ENCODE measurements at regions not wholly inside any gene's neighbourhood (a gene's known extent, or its start where the extent isn't known, plus 50 kb on each side); places are given as distances from the start of the nearest gene placed in this dataset.

DNA sequence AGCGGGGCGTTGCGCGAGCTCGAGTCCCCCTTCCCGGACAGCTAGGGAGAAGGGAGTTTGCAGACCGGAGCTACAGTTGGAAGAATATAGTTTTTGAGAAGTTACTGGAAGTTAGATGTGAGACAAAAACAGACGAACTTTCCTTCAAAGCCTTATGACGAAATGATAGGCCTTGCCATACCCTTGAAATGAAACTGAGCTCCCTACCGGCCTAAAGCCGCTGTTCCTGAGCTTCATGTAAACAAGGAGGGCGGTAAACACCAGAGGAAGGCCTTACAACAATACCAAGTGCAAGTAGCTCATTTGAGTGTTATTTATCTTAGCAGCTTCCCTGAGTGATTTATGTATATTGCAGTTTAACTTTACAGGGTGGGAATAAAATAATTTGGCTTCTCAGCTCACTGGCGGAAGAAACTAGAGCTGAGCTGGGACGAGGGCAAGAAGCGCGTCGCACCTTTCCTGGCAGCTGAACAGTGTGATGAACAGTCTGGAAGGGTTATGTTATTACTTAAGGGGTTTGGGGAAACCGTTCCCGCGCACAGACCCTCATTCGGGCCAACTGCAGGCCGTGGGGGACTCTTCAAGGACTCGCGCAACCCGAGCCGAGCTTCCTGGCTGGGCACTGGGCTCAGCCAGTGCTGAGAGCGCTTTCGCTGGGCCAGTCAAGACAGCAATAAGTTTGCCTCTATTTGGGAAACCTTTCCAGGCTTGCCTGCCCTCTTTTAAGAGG is 111.2 kb downstream of the KCNRG start:
- H3K9me3 ChIP-seq: no peaks in the 10 kb centered on the region
- peak overlapping the region; percentile 79 to 98 (median 95) for H3K4me3 ChIP-seq
- TF ChIP-seq, protein P1, sequence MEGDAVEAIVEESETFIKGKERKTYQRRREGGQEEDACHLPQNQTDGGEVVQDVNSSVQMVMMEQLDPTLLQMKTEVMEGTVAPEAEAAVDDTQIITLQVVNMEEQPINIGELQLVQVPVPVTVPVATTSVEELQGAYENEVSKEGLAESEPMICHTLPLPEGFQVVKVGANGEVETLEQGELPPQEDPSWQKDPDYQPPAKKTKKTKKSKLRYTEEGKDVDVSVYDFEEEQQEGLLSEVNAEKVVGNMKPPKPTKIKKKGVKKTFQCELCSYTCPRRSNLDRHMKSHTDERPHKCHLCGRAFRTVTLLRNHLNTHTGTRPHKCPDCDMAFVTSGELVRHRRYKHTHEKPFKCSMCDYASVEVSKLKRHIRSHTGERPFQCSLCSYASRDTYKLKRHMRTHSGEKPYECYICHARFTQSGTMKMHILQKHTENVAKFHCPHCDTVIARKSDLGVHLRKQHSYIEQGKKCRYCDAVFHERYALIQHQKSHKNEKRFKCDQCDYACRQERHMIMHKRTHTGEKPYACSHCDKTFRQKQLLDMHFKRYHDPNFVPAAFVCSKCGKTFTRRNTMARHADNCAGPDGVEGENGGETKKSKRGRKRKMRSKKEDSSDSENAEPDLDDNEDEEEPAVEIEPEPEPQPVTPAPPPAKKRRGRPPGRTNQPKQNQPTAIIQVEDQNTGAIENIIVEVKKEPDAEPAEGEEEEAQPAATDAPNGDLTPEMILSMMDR (IDR thresholded peaks at IDR 0.05): no peak
- H3K27ac ChIP-seq: peak overlapping the region; percentile 94 to 100 (median 100)
- DNase-seq: no peak
- no peak for ATAC-seq
- peaks cover 0 to 35% (median 13%) of the 10 kb centered on the region in 7 donors for H3K27me3 ChIP-seq
- intact Hi-C loops (cut with DNase I): loop anchor here in 5 of 10 donors (5.0 to 10.0 kb wide), 5 partner anchors 44 to 568 kb away; partner anchors contain the start of gene TRIM13 (in 4 of the 5)
- peaks cover 0 to 6% (median 0%) of the 10 kb centered on the region in 9 donors for H3K36me3 ChIP-seq
- H3K4me1 ChIP-seq: peaks cover 2 to 70% (median 58%) of the 10 kb centered on the region in 9 donors
- 58 to 63% methylated on average over 28 of the region's 28 CpGs for WGBS, 2 donors

GRCh38 chr13:50126993-50127725 is 111.9 kb downstream of the KCNRG start:
- Histone ChIP-seq H3K4me3 (peak overlapping the region in 9 of 10 donors; percentile 22 to 97 (median 90)), H3K27me3 (peaks cover 0 to 43% (median 21%) of the 10 kb centered on the region in 7 donors), H3K36me3 (no peaks in the 10 kb centered on the region), H3K4me1 (peaks cover 2 to 69% (median 50%) of the 10 kb centered on the region in 9 donors), H3K9me3 (no peaks in the 10 kb centered on the region), H3K27ac (peak overlapping the region; percentile 94 to 100 (median 100))
- no peak for ATAC-seq
- DNase-seq: peak; percentile 54 to 58
- intact Hi-C loops (cut with DNase I): loop anchor here in 5 of 10 donors (5.0 to 10.0 kb wide), 5 partner anchors 45 to 568 kb away; partner anchors contain the start of gene TRIM13 (in 4 of the 5)
- TF ChIP-seq, protein P1 (IDR thresholded peaks at IDR 0.05): no peak
- 42 to 50% methylated on average over 51 of the region's 51 CpGs for WGBS, 2 donors

DNA sequence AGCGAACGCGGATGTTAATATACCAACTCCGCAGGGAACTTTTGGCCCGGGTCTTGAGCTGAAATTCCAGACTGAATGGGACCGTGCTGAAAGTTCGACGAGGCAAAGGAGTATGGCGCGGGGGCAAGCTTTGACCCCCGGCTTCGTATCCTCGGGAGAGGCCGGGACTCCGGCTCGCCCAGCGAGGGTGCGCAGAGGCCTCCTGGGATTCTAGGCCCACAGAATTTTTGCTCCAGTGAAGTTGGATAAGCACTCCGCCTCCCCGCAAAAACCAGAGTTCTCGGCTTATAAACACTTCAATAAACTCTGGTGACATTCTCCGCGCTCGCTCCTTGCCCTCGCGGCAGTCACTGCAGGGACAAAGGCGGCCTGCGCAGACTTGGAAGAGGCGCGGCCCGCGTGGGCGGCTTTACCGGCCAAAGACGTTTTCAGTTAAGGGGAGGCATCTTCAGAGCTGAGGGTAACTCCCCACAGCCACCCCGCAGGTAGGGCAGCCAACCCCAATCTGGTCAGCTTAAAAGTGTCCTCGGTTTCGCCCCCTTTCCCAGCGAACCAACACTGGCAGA is 112.6 kb downstream of the KCNRG start:
- TF ChIP-seq, protein P1 (IDR thresholded peaks at IDR 0.05): no peak
- ATAC-seq (no peak), DNase-seq (no peak)
- H3K27me3 ChIP-seq: peaks cover 0 to 49% (median 27%) of the 10 kb centered on the region in 7 donors
- H3K9me3 ChIP-seq: no peaks in the 10 kb centered on the region
- H3K4me1 ChIP-seq: peaks cover 2 to 69% (median 46%) of the 10 kb centered on the region in 9 donors
- peak overlapping the region in 9 of 10 donors; percentile 94 to 100 (median 100) for H3K27ac ChIP-seq
- no peaks in the 10 kb centered on the region for H3K36me3 ChIP-seq
- intact Hi-C loops (cut with DNase I): loop anchor here in 5 of 10 donors (5.0 to 10.0 kb wide), 5 partner anchors 46 to 567 kb away; partner anchors contain the start of gene TRIM13 (in 4 of the 5)
- WGBS, 2 donors: 57 to 61% methylated on average over 39 of the region's 39 CpGs
- peak overlapping the region in 9 of 10 donors; percentile 22 to 97 (median 90) for H3K4me3 ChIP-seq

DNA sequence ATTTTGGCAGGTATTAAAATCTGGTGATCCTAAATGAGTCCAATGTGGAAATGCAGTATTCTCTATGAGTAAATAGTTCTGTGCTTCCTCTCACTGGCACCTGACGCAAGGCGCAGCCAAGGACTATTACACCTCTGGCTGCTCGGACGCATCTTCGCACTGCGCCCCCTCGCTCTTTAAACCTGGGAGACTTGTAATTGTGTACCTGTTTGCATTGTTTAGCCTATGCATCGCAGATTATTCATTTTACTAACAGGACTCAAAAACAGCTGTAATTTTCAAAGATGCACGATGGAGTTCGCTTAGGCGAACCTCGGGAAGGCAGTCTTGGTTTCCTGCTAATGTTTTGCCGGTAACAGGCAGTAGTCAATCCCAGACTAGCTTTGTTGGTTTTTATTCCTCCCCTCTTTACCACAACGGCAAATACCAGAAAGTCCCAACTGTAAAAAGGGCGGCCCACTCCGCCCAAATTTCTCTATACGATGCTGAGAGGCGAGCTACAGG is 113.2 kb downstream of the KCNRG start:
- no peak overlapping the region for H3K27ac ChIP-seq
- DNase-seq (no peak), ATAC-seq (no peak)
- H3K36me3 ChIP-seq: no peaks in the 10 kb centered on the region
- H3K4me1 ChIP-seq: peaks cover 1 to 66% (median 40%) of the 10 kb centered on the region in 9 donors
- no peak overlapping the region for H3K4me3 ChIP-seq
- intact Hi-C loops (cut with DNase I): loop anchor here in 5 of 10 donors (5.0 to 10.0 kb wide), 5 partner anchors 46 to 566 kb away; partner anchors contain the start of gene TRIM13 (in 4 of the 5)
- no peaks in the 10 kb centered on the region for H3K9me3 ChIP-seq
- 90 to 94% methylated on average over 18 of the region's 18 CpGs for WGBS, 2 donors
- H3K27me3 ChIP-seq: peaks cover 0 to 56% (median 34%) of the 10 kb centered on the region in 7 donors
- TF ChIP-seq, protein P1 (IDR thresholded peaks at IDR 0.05): no peak
